Smooth muscle cell (in vitro differentiated cells): ENCODE measurements at regions not wholly inside any gene's neighbourhood (a gene's known extent, or its start where the extent isn't known, plus 50 kb on each side); places are given as distances from the start of the nearest gene placed in this dataset.

ENCODE experiments used
- DNase-seq: peaks from one replicate; lab custom pipeline; 2025; ENCODE audit not compliant: unreplicated experiment; lab: John Stamatoyannopoulos, UW
- H2AFZ ChIP-seq: fragments of 200-600 bp; sonication (generic); 2 replicates; pipeline ENCODE4 v1.6.0; 2016; ENCODE audit warnings: antibody characterized with exemption, low read depth, mild to moderate bottlenecking
- H3F3A ChIP-seq: fragments of 200-600 bp; sonication (generic); 2 replicates; pipeline ENCODE4 v1.6.0; 2017; ENCODE audit warnings: antibody characterized with exemption, low read depth
- H3K27ac ChIP-seq: fragments of 200-600 bp; sonication (generic); 2 replicates; pipeline ENCODE4 v1.5.1; 2016; ENCODE audit warnings: low read depth, mild to moderate bottlenecking
- H3K27me3 ChIP-seq: fragments of 200-600 bp; sonication (generic); 2 replicates; pipeline ENCODE4 v1.6.1; 2016; ENCODE audit warnings: low read depth, mild to moderate bottlenecking
- H3K36me3 ChIP-seq: fragments of 200-600 bp; sonication (generic); 2 replicates; pipeline ENCODE4 v1.5.1; 2016; ENCODE audit warnings: low read depth
- H3K4me1 ChIP-seq: fragments of 200-600 bp; sonication (generic); 2 replicates; pipeline ENCODE4 v1.5.1; 2016; ENCODE audit warnings: low read depth
- H3K4me2 ChIP-seq: fragments of 200-600 bp; sonication (generic); 2 replicates; pipeline ENCODE4 v1.6.0; 2016; ENCODE audit warnings: mild to moderate bottlenecking
- H3K4me3 ChIP-seq: fragments of 200-600 bp; sonication (generic); 2 replicates; pipeline ENCODE4 v1.5.1; 2016; ENCODE audit warnings: mild to moderate bottlenecking
- H3K79me2 ChIP-seq: fragments of 200-600 bp; sonication (generic); 2 replicates; pipeline ENCODE4 v1.6.0; 2016; ENCODE audit warnings: low read depth, mild to moderate bottlenecking
- H3K9ac ChIP-seq: fragments of 200-600 bp; sonication (generic); 2 replicates; pipeline ENCODE4 v1.6.0; 2016; ENCODE audit warnings: low read depth
- H3K9me3 ChIP-seq: fragments of 200-600 bp; sonication (generic); replicated peaks from 2 replicates; pipeline ENCODE4 v1.5.1; 2016; ENCODE audit warnings: low read depth
- H4K20me1 ChIP-seq: fragments of 200-600 bp; sonication (generic); 2 replicates; pipeline ENCODE4 v1.6.0; 2016; ENCODE audit warnings: low read depth
- CTCF ChIP-seq: fragments of 200-600 bp; sonication (generic); IDR thresholded peaks from 2 replicates; pipeline ENCODE4 v1.5.1; 2017; ENCODE audit warnings: borderline replicate concordance, mild to moderate bottlenecking, antibody characterized with exemption; ENCODE audit not compliant: insufficient read depth, poor library complexity, severe bottlenecking
- WGBS: methylation state at CpG from one replicate; pipeline ENCODE4 v1.1.7; 2016; ENCODE audit warnings: low lambda C conversion rate; 5-methylcytosine and 5-hydroxymethylcytosine counted together

GRCh38 chr13:107832500-107833100, 382.7 kb downstream of the LIG4 start:
- Histone ChIP-seq H3K4me2 (no peak overlapping the region), H3K4me1 (peaks cover 12% of the 10 kb centered on the region), H3K36me3 (no peaks in the 10 kb centered on the region), H3K79me2 (no peaks in the 10 kb centered on the region), H3K4me3 (no peak overlapping the region), H3K9ac (no peak overlapping the region), H2AFZ (no peak overlapping the region), H3K27me3 (no peaks in the 10 kb centered on the region), H4K20me1 (no peaks in the 10 kb centered on the region), H3K9me3 (no peaks in the 10 kb centered on the region), H3F3A (no peaks in the 10 kb centered on the region), H3K27ac (no peak overlapping the region)
- DNase-seq, result no peak
- 95% methylated on average over 10 of the region's 10 CpGs for WGBS
- no peak for TF ChIP-seq CTCF

- no peak overlapping the region for H3K4me2 ChIP-seq
- H3K4me1 ChIP-seq, result peaks cover 12% of the 10 kb centered on the region
- WGBS, result 60% methylated on average over 3 of the region's 3 CpGs
- H3K27me3 ChIP-seq, result no peaks in the 10 kb centered on the region
- H3K79me2 ChIP-seq, result no peaks in the 10 kb centered on the region
- H3K9ac ChIP-seq, result no peak overlapping the region
- no peaks in the 10 kb centered on the region for H3F3A ChIP-seq
- no peak for DNase-seq
- no peaks in the 10 kb centered on the region for H3K36me3 ChIP-seq
- no peak for TF ChIP-seq CTCF
- no peak overlapping the region for H3K4me3 ChIP-seq
- no peaks in the 10 kb centered on the region for H4K20me1 ChIP-seq
- no peaks in the 10 kb centered on the region for H3K9me3 ChIP-seq
- no peak overlapping the region for H3K27ac ChIP-seq
- no peak overlapping the region for H2AFZ ChIP-seq
Observed at GRCh38 chr13:107830804-107831203, 384.5 kb downstream of the LIG4 start.

GRCh38 chr13:107827840-107828549, 387.3 kb downstream of the LIG4 start:
- no peak overlapping the region for H2AFZ ChIP-seq
- H3K4me1 ChIP-seq, result no peaks in the 10 kb centered on the region
- no peak overlapping the region for H3K4me2 ChIP-seq
- no peaks in the 10 kb centered on the region for H3K27me3 ChIP-seq
- H3K9me3 ChIP-seq, result no peaks in the 10 kb centered on the region
- H4K20me1 ChIP-seq, result no peaks in the 10 kb centered on the region
- no peaks in the 10 kb centered on the region for H3K79me2 ChIP-seq
- no peak overlapping the region for H3K27ac ChIP-seq
- no peak overlapping the region for H3K4me3 ChIP-seq
- H3K36me3 ChIP-seq, result no peaks in the 10 kb centered on the region
- WGBS, result 68% methylated on average over 11 of the region's 11 CpGs
- TF ChIP-seq CTCF, result no peak
- H3K9ac ChIP-seq, result no peak overlapping the region
- no peak for DNase-seq
- no peaks in the 10 kb centered on the region for H3F3A ChIP-seq

GRCh38 chr13:107824635-107825034, 390.7 kb downstream of the LIG4 start:
- WGBS, result 88% methylated on average over 7 of the region's 7 CpGs

More at GRCh38 chr13:107824635-107825034, 390.7 kb downstream of the LIG4 start:
- Histone ChIP-seq H3K4me1 (no peaks in the 10 kb centered on the region), H3K36me3 (no peaks in the 10 kb centered on the region), H4K20me1 (no peaks in the 10 kb centered on the region), H3K4me3 (no peak overlapping the region), H3K27me3 (no peaks in the 10 kb centered on the region), H3K27ac (no peak overlapping the region), H2AFZ (no peak overlapping the region), H3K4me2 (no peak overlapping the region), H3K9ac (no peak overlapping the region), H3K79me2 (no peaks in the 10 kb centered on the region), H3K9me3 (no peaks in the 10 kb centered on the region), H3F3A (no peaks in the 10 kb centered on the region)
- no peak for TF ChIP-seq CTCF
- no peak for DNase-seq
